GM12865 (cell line): ENCODE measurements at regions not wholly inside any gene's neighbourhood (a gene's known extent, or its start where the extent isn't known, plus 50 kb on each side); places are given as distances from the start of the nearest gene placed in this dataset.
"Not testable (repeated sequence)": the region's sequence is repeated elsewhere in the genome, so short reads cannot be mapped to it uniquely, and the experiment has no call there.

ENCODE experiments used
- DNase-seq: peaks from one replicate; pipeline ENCODE4 v3.0.0; 2010; ENCODE audit warnings: low read depth
- H3K4me3 ChIP-seq: 2 replicates; pipeline ENCODE4 v1.5.1; 2011; ENCODE audit warnings: mild to moderate bottlenecking, low read depth, low read length, control low read depth
- CTCF ChIP-seq: IDR thresholded peaks from 2 replicates; pipeline ENCODE4 v1.5.1; 2011; ENCODE audit warnings: low read length, control low read depth, low read depth, inconsistent platforms; ENCODE audit not compliant: insufficient read depth; ENCODE audit errors: missing control alignments

GRCh38 chr15:70579766-70580165 is 183.6 kb downstream of the UACA start:
- no peak overlapping the region for H3K4me3 ChIP-seq
- TF ChIP-seq CTCF, result no peak
- DNase-seq, result no peak

GRCh38 chr15:70578196-70578595 is 185.2 kb downstream of the UACA start:
- no peak overlapping the region for H3K4me3 ChIP-seq
- no peak for DNase-seq
- no peak for TF ChIP-seq CTCF

GRCh38 chr15:70576696-70577095 is 186.7 kb downstream of the UACA start:
- no peak for TF ChIP-seq CTCF
- no peak for DNase-seq
- H3K4me3 ChIP-seq, result no peak overlapping the region

- DNase-seq, result no peak
- no peak for TF ChIP-seq CTCF
- H3K4me3 ChIP-seq, result no peak overlapping the region
These were observed 187.1 kb downstream of the UACA start for GRCh38 chr15:70576276-70576675.

- TF ChIP-seq CTCF, result no peak
- no peak for DNase-seq
These were observed 187.8 kb downstream of the UACA start for GRCh38 chr15:70575231-70576226.

GRCh38 chr15:70574325-70574724 is 189.0 kb downstream of the UACA start:
- not testable (repeated sequence) for DNase-seq, H3K4me3 ChIP-seq

More at GRCh38 chr15:70575231-70576226, 187.8 kb downstream of the UACA start:
- no peak overlapping the region for H3K4me3 ChIP-seq

- no peak for TF ChIP-seq CTCF
- DNase-seq, result no peak
- no peak overlapping the region for H3K4me3 ChIP-seq
These were observed 190.1 kb downstream of the UACA start for GRCh38 chr15:70573121-70573850.
